ENCODE measurements at regions not wholly inside any gene's neighbourhood (a gene's known extent, or its start where the extent isn't known, plus 50 kb on each side); places are given as distances from the start of the nearest gene placed in this dataset.

DNA sequence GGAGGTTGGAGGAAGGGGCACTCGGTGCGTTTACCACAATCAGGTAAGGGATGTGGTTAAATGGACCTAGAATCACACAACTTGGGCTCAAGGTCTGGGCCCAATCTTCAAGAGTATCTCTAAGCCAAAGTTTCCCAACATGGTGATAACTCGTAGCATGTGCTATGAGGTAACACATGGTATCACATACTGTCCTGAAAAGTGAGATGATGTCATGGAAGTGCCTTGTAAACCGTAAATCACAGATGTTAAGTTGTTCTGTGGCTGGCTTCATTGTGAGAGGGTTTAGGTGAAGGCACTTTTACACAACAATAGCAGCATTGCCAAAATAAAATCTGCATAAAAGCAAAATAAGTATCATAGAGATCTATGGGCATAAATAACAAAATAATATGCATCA, 551.8 kb downstream of the PLCL1 start:
- CTCF ChIA-PET: no interaction called here
- Histone ChIP-seq H3K4me1 (ENCODE audit: insufficient read depth, low read length) (no peaks in the 10 kb centered on the region), H3K27ac (ENCODE audit: low read depth in 1 of 2, low read length in 2 of 2) (no peak overlapping the region), H3K36me3 (ENCODE audit: insufficient read depth, low read length) (no peaks in the 10 kb centered on the region), H3K27me3 (ENCODE audit: control insufficient read depth in 1 of 2, insufficient read depth in 2 of 2, low read length in 2 of 2) (peaks cover 0 to 10% of the 10 kb centered on the region in 2 experiments), H3K9me3 (ENCODE audit: control insufficient read depth in 1 of 2, insufficient read depth in 1 of 2, low read length in 2 of 2) (no peaks in the 10 kb centered on the region), H3K4me3 (ENCODE audit: low read length) (no peak overlapping the region)
- no peaks in the 10 kb centered on the region for H3K4me1 Mint-ChIP-seq (ENCODE audit: low read depth)
- no peaks in the 10 kb centered on the region for H3K9me3 Mint-ChIP-seq
- TF ChIP-seq CTCF (IDR thresholded peaks at IDR 0.05): no peak
- no peak overlapping the region for H3K27ac Mint-ChIP-seq
- POLR2A ChIA-PET: no interaction called here
- H3K4me3 Mint-ChIP-seq: no peak overlapping the region
- intact Hi-C loops (cut with DNase I, micrococcal nuclease): no loop called here
- DNase-seq (no peak), ATAC-seq (ENCODE audit: poor library complexity) (no peak)
- H3K36me3 Mint-ChIP-seq (ENCODE audit: low read depth): no peaks in the 10 kb centered on the region
- peaks cover 52% of the 10 kb centered on the region for H3K27me3 Mint-ChIP-seq

GRCh38 chr2:198351647-198352046, 547.3 kb downstream of the PLCL1 start:
- ChIA-PET POLR2A (no interaction called here), CTCF (no interaction called here)
- Mint-ChIP-seq H3K4me1 (ENCODE audit: low read depth) (no peaks in the 10 kb centered on the region), H3K9me3 (no peaks in the 10 kb centered on the region), H3K27ac (no peak overlapping the region), H3K27me3 (peaks cover 30% of the 10 kb centered on the region), H3K4me3 (no peak overlapping the region), H3K36me3 (ENCODE audit: low read depth) (no peaks in the 10 kb centered on the region)
- peaks cover 0 to 6% of the 10 kb centered on the region in 2 experiments for H3K27me3 ChIP-seq (ENCODE audit: control insufficient read depth in 1 of 2, insufficient read depth in 2 of 2, low read length in 2 of 2)
- H3K27ac ChIP-seq (ENCODE audit: low read depth in 1 of 2, low read length in 2 of 2): no peak overlapping the region
- intact Hi-C loops (cut with DNase I, micrococcal nuclease): no loop called here
- no peak overlapping the region for H3K4me3 ChIP-seq (ENCODE audit: low read length)
- H3K9me3 ChIP-seq (ENCODE audit: control insufficient read depth in 1 of 2, insufficient read depth in 1 of 2, low read length in 2 of 2): no peaks in the 10 kb centered on the region
- H3K4me1 ChIP-seq (ENCODE audit: insufficient read depth, low read length): no peaks in the 10 kb centered on the region
- H3K36me3 ChIP-seq (ENCODE audit: insufficient read depth, low read length): no peaks in the 10 kb centered on the region
- DNase-seq (no peak), ATAC-seq (ENCODE audit: poor library complexity) (no peak)
- no peak for TF ChIP-seq CTCF (IDR thresholded peaks at IDR 0.05)

GRCh38 chr2:198347946-198348345, 543.6 kb downstream of the PLCL1 start:
- H3K27me3 ChIP-seq (ENCODE audit: control insufficient read depth in 1 of 2, insufficient read depth in 2 of 2, low read length in 2 of 2): peaks cover 0 to 6% of the 10 kb centered on the region in 2 experiments
- H3K4me3 ChIP-seq (ENCODE audit: low read length): no peak overlapping the region
- Mint-ChIP-seq H3K36me3 (ENCODE audit: low read depth) (no peaks in the 10 kb centered on the region), H3K27ac (no peak overlapping the region), H3K27me3 (peaks cover 34% of the 10 kb centered on the region), H3K4me1 (ENCODE audit: low read depth) (no peaks in the 10 kb centered on the region), H3K4me3 (no peak overlapping the region), H3K9me3 (no peaks in the 10 kb centered on the region)
- H3K4me1 ChIP-seq (ENCODE audit: insufficient read depth, low read length): no peaks in the 10 kb centered on the region
- no peak for TF ChIP-seq CTCF (IDR thresholded peaks at IDR 0.05)
- H3K36me3 ChIP-seq (ENCODE audit: insufficient read depth, low read length): no peaks in the 10 kb centered on the region
- CTCF ChIA-PET: no interaction called here
- POLR2A ChIA-PET: no interaction called here
- DNase-seq (no peak), ATAC-seq (ENCODE audit: poor library complexity) (no peak)
- no peaks in the 10 kb centered on the region for H3K9me3 ChIP-seq (ENCODE audit: control insufficient read depth in 1 of 2, insufficient read depth in 1 of 2, low read length in 2 of 2)
- no peak overlapping the region for H3K27ac ChIP-seq (ENCODE audit: low read depth in 1 of 2, low read length in 2 of 2)
- intact Hi-C loops (cut with DNase I, micrococcal nuclease): no loop called here
